ENCODE measurements at regions not wholly inside any gene's neighbourhood (a gene's known extent, or its start where the extent isn't known, plus 50 kb on each side); places are given as distances from the start of the nearest gene placed in this dataset.

DNA sequence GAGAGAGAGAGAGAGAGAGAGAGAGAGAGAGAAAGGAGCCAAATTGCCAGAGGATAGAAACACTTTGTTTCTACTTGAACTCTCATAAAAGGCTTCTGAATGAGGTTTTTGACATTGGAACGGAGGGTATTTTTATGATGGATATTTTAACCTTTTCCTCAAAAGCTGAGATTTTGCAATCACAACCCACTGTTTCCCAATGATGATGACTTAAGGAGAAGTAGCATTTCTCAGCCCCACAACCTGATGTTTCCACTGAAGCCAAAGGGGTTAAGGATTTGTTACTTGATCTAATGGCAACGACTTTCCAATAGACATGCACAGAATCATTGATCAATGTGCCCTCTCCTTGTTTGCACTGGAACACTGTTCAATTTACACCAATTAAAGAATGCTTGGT lies 67.1 kb upstream of the POU3F3 start:
- TF ChIP-seq, protein P1, sequence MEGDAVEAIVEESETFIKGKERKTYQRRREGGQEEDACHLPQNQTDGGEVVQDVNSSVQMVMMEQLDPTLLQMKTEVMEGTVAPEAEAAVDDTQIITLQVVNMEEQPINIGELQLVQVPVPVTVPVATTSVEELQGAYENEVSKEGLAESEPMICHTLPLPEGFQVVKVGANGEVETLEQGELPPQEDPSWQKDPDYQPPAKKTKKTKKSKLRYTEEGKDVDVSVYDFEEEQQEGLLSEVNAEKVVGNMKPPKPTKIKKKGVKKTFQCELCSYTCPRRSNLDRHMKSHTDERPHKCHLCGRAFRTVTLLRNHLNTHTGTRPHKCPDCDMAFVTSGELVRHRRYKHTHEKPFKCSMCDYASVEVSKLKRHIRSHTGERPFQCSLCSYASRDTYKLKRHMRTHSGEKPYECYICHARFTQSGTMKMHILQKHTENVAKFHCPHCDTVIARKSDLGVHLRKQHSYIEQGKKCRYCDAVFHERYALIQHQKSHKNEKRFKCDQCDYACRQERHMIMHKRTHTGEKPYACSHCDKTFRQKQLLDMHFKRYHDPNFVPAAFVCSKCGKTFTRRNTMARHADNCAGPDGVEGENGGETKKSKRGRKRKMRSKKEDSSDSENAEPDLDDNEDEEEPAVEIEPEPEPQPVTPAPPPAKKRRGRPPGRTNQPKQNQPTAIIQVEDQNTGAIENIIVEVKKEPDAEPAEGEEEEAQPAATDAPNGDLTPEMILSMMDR (IDR thresholded peaks at IDR 0.05 in 8 of 11, conservative IDR thresholded peaks at IDR 0.05 in 3 of 11), result no peak
- TF ChIP-seq POLR2AphosphoS5 (IDR thresholded peaks at IDR 0.05), result no peak

All from spleen (tissue), 7 donors.